Lung microvascular endothelial cell (primary cell): ENCODE measurements at regions not wholly inside any gene's neighbourhood (a gene's known extent, or its start where the extent isn't known, plus 50 kb on each side); places are given as distances from the start of the nearest gene placed in this dataset.

Experiments
- DNase-seq, 2 donors: peaks; one replicate each; pipeline versions ENCODE4 v3.0.0 to v3.0.0-alpha.2; 2010; ENCODE audit warnings: low read depth in 2 of 2

DNA sequence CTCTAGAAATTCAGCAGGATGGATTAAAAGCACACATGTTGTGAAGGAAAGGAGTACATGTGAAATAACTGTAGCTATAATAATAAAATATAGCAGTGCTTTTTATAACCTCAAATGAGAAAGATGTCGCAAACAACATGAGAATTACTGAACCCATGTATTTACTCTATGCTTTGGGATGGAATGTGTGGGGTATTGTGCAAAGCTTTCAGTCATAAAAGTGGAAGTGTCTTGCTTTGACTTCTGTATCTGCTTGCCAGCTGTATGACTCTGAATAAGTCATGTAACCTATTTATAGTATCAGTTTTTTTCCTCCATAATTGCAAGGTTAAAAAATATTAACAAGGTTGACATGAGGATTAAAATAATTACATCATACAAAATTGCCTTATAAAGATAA lies 519.3 kb upstream of the CADM2 start:
- no peak for DNase-seq

DNA sequence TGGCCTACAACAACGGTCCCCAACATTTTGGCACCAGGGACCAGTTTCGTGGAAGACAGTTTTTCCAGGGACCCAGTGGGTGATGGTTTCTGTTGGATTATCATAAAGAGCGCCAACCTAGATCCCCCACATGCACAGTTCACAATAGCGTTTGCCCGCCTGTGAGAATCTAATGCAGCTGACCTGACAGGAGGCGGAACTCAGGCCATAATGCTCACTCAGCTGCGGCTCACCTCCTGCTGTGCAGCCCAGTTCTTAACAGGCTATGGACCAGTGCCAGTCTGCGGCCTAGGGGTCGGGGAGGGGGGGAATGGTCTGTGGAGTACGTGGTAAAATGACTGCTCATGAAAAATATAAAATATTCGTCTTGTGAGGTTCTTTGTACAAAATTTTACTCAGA lies 518.5 kb upstream of the CADM2 start:
- DNase-seq = no peak

DNA sequence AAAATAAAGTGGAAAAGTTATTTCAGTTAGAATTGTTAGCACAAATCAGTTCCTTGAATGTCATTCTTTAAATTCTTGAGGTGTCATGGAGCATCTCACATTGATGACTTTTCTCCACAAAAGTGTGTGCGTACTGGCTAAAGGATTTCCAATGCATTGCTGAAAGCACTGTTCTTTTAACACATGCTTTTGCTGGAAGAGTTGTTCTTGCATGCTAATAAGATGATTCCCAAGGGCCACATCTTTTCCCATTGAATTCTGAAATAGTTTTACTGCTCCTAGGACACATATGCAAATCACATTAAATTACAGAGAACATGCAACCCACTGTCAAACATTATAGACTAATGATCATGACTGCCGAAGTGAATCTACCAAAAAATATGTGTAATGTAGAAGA lies 516.3 kb upstream of the CADM2 start:
- DNase-seq = no peak

DNA sequence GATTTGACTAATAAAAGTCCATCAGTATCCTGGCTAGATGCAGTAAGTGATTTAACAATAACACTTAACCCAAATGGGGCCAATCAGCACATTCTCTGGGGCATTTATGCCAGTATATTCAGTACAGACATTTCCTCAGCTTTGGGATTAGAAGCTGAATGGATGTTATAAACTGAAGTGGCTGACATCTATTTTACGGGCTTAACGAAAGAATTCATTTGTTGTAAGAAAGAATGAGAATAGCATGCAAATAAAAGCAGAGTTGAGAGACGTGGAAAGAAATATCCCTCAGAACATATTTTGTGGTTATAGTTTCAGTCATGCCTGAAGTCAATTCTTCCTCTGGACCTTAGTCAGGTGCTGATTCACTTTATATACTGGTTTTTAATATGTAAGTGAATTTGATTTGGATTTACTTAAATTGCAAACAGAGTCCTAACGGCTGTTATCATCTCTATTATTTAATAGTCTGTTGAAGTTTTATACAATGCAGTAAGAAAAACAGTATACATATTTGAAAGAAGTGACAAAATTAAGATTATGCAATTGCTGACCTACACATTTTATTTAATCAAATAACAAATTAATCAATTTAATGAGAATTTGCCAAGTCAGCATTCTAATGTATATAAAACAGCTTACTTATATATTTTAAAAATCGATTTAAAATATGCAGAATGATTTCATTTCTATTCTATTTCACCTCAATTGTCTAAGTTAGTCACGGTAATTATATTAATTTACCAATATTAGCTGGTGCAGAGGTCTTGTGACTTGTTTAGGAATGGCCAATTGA lies 513.9 kb upstream of the CADM2 start:
- DNase-seq = no peak

DNA sequence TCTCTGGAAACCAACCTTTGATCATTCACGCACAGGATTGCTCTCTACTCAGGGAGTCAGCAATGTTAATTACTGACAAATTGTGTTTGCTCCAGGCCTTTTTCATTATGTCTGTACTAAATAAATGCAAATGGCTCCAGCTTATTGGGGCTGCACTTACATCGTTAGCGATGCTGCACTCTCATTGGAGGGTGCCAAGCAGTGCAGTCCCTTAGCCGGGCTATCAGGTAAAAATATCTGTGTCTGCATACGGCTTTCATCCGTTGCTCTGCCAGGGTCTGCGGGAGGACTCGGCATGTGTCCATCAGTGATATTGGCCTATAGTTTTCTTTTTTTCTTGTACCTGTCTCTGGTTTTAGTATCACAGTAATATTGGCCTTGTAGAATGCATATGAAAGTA lies 471.5 kb upstream of the CADM2 start:
- no peak for DNase-seq

DNA sequence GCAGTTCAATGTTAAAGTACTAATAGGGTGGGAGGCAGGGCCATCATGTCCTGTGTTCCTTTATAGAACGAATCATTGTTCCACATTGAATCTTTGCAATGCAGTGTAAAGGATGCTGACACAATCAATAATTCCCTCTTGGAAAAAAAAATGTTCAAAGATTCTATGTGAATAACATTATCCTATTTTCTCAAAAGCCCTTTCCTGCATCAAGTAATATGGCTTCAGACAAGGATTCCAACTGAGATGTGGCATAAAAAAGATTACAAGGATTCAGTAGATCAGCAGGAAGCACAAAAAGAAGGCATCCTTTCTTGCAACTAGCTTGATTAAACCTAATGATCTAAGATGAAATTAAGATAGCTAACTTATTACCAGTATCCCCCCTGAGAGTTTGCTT lies 454.0 kb upstream of the CADM2 start:
- DNase-seq = no peak

DNA sequence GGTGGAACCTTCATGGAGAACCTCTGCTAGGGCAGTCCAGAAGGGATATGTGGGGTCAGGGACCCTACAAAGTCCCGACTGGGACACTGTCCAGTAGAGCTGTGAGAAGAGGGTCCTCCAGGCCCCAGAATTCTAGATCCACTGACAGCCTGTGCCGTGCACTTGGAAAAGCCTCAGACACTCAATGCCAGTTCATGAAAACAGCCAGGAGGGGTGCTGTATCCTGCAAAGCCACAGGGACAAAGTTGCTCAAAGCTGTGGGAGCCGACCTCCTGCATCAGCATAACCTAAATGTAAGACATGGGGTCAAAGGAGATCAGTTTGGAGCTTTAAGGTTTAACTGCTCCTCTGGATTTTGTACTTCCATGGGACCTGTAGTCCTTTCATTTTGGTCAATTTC lies 448.8 kb upstream of the CADM2 start:
- no peak for DNase-seq

DNA sequence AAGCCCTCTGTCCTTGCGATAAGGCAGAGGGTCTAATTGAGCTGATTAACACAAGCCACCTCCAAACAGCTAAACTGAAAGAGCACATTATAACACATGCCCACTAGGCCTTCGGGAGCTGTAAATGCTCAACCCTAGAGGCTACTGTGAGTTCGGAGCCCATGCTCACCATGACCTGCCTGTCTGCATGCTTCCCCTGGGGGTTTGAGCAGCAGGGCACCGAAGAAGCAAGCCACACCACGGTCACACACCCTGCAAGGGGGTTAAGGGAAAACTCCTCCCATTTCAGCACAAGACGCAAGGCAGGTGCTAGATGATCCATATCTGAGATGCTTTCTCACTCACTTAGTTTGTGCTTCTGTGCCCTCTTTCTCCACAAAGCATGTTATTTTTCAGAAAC lies 435.9 kb upstream of the CADM2 start:
- no peak for DNase-seq

DNA sequence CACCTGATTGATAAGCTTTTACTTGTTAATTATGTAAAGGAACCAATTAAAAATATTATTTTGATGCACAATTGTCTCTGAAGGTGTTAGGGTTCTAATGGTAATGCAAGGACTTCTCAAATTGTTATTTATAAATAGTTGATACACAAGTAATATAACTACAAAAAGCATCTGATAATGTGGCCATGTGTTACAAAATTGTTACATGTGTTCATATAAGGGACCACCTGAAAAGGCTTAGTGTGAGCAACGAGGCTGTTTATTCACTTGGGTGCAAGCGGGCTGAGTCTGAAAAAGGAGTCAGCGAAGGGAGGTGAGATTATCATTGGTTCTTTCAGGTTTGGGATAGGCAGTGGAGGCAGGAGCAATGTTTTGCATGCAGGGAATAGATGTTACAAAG lies 421.9 kb upstream of the CADM2 start:
- no peak for DNase-seq

DNA sequence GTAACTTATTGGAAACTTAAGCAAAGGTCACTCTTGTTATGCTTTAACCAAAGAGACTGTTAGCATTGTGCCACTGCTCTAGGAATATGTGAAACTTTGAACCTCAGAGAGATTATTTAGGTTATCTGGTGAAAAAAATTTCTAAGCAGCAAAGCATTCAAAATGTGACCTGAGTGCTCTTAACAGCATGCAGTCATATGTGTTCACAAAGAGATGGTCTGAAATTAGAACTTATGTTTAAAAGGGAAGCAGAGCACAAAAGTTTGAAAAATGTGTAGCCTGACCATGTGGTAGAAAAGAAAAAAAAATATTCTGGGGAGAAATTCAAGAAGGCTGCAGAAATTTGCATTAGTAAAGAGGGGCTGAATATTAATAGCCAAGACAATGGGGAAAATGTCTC lies 420.2 kb upstream of the CADM2 start:
- DNase-seq = no peak

DNA sequence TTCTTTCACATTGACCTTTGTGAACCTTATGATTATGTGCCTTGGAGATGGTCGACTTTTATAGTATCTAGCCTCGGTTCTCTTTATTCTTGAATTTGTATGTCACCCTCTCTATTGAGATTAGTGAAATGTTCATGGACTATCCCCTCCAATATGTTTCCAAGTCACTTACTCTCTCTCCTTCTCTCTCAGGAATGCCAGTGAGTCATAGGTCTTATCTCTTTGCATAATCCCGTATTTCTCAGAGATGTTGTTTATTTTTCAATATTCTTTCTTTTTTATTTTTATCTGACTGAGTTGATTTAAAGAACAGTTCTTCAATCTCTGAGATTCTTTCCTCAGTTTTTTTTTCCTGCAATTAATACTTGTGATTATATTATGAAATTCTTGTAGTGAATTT lies 411.6 kb upstream of the CADM2 start:
- no peak for DNase-seq

DNA sequence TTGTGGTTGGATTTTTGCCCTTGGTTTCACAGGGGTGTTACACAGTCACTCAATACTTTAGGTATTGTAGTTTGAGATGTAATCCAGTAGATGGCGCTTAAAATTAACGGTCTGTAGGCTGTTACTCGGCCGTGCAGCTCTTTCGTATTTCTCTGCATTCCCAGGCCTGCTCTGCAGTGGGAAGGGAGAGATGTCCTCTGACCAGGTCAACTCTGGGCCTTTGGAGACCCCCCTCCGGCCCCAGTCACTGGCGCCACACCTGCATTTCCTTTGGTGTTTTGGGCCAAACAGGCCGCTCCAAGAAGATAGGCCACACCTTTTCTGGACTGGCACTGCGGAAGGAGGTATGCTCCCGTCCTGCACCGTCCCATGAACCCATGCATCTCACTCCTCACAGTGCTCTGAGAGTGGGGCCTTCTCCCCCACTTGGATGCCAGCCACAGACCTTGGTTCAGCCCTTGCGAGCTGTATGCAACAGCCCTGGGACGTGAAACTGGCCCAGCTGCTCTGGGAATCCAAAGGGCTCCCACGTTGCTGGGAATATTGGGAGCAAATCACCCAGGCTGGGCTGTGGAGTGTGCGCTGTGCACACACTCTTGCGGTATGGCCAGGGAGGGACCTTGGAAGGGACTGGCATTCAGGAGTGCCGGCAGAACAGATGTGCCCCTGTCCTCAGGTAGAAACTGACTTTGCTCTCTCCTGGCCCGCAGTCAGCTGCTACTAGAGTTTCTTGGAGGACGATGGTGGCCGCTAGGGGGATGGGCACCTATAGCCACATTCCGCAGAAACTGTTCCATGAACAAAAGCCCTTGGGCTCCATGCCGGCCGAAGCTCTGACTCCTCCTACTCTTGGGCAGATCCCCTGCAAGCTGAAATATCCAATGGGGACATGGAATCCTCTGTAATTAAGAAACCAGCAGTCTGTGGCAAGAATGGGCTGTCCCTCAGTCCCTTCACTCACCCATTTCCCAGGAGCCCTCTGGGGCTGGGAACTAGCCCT lies 410.5 kb upstream of the CADM2 start:
- peak; percentile 2 to 26 for DNase-seq

DNA sequence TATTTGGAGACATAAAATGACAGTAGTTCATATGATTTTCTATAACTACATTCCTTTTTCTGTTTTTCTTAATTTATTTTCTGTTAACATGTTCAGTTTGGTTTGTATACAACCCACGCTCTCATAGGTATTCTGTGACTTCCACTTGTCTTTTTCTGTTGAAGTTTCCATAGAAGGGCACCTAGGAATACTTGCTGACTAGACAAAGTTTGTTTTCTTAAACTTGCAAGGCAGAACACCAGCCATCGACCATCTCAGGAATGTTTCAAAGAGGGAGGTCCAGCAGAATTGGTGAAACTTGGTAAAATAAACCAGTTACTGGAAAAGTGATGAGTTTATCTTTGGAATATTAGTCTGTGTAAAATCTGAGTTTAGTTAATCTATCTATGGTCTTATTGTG lies 403.2 kb upstream of the CADM2 start:
- DNase-seq = no peak

DNA sequence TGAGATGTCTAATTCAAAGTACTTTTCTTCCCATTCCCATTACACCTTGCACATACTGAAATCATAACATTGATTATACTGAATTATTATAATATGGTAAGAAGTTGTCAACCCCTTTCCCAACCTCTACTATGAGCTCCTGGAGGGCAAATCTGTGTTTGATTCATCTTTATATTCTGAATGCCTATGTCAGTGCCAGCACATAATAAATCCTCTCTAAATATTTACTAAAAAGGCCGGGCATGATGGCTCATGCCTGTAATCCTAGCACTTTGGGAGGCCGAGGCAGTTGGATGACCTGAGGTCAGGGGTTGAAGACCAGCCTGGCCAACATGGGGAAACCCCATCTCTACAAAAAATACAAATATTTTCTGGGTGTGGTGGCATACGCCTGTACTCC lies 392.5 kb upstream of the CADM2 start:
- no peak for DNase-seq

DNA sequence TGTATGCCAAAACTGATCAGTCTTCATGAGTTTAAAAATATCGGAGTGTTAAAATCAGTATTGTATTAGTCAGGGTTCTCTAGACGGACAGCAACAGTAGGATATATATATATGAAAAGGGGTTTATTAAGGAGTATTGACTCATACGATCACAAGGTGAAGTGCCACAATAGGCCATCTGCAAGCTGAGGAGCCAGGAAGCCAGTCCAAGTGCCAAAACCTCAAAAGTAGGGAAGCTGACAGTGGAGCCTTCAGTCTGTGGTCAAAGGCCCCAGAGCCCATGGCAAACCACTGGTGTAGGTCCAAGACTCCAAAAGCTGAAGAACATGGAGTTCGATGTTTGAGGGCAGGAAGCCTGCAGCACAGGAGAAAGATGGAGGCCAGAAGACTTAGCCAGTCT lies 391.0 kb upstream of the CADM2 start:
- no peak for DNase-seq

DNA sequence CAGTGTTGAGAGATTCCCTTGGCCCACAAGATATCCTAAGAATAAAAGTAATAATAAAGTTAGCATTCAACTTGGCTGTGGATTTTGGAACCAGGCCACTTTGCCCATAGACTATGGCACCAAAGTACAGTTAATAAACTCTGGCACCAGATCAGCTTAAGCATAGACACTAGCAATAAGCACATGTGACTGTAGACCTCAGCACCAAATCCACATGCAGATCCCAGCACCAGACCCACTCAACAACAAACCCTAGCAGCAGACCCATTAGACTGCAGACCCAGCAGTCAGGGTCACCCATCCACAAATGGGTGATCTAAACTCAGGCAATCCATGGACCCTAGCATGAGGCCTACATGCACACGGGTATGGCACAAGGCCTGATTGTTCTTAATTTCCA lies 384.8 kb upstream of the CADM2 start:
- DNase-seq = no peak

DNA sequence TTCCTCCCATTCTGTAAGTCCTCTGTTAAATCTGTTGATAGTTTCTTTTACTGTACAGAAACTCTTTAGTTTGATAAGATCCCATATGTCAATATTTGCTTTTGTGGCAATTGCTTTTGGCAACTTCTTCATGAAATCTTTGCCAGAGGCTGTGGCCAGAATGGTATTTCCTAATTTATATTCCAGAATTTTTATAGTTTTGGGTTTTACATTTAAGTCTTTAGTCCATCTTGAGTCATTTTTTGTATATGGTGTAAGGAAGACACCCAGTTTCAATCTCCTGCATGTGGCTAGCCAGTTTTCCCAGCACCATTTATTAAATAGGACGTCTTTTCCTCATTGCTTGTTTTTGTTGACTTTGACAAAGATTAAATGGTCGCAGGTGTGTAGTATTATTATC lies 372.4 kb upstream of the CADM2 start:
- no peak for DNase-seq

DNA sequence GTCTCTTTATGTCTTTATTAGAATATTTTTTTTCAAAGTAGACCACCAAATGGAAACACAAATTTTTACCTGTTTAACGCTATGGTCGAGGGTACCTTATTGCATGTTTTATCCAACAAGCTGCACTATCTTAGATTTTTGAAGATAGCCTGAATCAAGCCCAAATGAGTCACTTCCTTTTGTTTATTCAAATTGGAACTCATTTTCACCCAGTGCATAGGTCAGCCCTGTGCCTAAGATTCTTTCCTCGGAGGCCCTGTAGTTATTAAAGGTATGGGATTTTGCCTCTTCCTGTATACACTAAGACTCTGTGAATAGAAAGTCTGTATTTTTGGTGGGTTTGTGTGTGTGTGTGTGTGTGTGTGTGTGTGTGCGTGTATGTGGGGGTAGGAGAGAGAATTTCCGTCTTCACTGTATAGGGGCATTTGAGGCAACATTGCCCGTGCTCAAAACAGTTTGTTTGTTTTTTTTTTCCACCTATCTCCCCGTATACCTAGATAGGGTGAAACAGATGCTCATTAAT lies 358.0 kb upstream of the CADM2 start:
- no peak for DNase-seq

DNA sequence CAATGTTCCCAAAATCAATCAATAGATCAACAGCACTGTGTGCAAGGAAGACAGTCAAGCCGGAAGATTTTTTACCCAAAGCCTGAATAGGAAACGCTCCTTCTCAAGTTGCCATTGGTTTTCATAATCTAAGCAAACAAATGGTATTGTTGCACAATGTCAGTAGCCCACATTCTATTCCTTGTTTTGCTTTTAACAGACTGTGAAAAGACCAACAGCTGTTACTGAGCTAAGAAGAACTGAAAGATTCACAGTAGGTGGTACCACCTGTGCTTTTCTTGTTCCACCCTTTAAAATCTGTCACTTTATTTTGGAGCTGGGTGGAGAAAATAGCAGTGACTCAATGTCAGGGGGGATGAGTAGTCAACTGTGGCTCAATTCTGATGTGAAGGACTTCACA lies 357.5 kb upstream of the CADM2 start:
- no peak for DNase-seq

DNA sequence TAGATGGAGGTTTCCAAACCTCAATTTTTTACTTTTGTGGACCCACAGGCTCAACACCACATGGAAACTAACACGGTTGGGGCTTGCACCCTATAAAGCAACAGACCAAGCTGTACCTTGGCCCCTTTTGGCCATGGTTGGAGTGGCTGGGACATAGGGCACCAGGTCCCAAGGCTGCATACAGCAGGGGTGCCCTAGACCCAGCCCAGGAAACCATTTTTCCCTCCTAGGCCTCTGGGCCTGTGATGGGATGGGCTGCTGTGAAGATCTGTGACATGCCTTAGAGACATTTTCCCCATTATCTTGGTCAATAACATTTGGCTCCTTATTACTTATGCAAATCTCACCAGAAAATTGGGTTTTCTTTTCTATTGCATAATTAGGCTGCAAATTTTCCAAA lies 337.0 kb upstream of the CADM2 start:
- DNase-seq = no peak

DNA sequence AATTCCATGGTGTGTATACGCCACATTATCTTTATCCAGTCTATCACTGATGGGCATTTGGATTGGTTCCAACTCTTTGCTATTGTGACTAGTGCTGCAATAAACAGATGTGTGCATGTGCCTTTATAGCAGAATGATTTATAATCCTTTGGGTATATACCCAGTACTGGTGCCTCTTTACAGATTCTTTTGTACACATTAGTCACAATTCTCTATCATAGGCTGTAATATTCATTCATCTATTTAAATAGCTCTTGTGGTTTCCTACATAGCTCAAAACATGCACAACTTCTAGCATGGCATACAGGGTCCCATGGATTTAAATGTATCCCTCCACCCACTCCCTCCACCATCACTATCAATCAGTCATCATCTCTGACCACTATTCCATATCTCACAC lies 324.1 kb upstream of the CADM2 start:
- no peak for DNase-seq

DNA sequence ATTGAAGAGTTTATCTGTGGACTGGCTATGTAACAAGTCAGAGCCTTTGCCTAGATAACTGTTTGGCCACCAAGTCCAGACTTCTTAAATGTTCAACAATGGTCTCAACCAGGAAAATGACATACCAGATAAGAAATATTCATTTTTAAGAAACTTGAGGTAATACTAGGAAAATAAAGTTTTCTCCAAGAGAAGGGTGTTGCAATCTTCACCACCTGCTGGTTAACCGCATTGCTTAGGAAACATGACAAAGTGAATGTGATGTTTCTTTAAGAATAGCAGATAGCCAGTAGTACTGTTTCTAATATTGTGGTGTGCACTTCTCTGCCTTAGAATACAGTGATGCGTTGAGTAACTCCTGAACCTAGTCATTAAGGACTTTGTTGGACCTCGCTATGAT lies 321.5 kb upstream of the CADM2 start:
- DNase-seq = no peak

DNA sequence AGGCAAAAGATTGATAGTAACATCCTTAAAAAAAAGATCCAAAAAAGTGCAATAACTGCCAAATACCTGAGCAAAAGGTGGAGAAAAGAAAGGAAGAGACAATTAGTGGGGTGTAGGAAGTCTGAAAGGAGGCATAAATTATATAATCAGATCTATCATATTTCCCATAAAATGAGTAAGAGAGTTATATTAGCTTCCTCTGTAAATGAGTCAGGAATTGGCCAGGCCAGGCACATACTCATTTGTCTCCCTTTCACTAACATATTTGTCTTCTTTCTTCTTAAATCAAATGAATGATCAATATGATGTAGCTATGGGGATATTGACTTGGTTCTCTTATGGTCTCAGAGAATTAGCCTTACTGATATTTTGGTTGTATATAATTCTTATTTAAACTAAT lies 292.3 kb upstream of the CADM2 start:
- DNase-seq = no peak
